ENCODE measurements at regions not wholly inside any gene's neighbourhood (a gene's known extent, or its start where the extent isn't known, plus 50 kb on each side); places are given as distances from the start of the nearest gene placed in this dataset.
A peak's percentile ranks its signal among the peaks of the same experiment; 100 is the strongest.
"Not testable (repeated sequence)": the region's sequence is repeated elsewhere in the genome, so short reads cannot be mapped to it uniquely, and the experiment has no call there.

DNA sequence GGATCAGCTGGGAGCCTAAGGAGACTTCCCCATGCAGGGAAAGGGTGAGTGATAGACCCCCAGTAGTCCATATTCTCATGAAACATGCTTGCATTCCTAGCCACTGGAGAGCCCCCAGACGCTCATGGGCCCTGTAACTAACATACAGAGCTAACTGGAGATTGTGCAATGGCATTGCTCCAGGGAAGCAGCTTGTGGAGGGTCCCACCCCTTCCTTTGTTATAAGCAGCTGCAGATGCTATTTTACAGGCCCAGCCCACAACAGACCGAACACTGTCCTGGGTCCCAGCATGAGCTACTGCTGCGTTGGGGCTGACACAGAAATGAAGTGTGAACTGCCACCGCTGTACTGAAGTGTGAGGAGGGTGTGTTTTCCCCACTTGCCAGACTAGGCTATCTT, 1465.7 kb upstream of the DIAPH2 start:
- no peak for DNase-seq

DNA sequence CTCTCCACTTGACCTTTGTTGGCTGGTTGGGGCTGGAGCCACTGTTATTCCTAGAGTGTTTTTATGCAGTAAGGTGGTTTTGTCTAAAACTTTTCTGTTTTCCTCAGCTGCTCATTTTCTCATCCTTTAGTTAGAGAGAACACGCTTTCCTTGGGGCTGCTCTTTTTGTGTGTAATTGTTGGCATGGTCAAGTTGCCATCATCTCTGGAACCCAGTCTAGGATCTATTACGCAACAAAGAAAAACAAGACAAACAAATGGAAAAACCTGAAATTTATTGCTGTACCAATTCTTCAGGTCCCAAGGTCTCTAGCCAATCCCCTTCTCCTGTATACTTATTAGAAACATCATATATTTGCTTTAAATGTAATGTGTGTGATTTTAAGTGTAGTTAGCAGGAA, 1436.3 kb upstream of the DIAPH2 start:
- DNase-seq, result no peak

DNA sequence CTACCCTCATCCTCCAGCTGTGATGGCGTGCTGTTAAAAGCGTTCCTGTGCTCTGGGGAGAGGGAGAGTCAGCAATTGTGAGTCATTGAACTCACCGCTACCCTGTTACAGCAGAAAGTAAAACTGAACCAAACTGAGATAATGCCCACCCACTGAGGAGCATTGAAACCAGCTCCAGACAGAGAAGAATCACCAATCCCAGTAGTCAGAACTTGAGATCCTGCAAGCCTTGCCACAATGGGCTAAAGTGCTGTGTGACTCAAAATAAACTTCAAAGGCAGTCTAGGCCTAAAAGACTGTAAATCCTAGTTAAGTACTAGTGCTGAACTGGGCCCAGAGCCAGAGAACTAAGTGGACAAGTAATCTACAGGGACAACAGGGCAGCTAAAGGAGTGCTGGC, 1394.2 kb upstream of the DIAPH2 start:
- DNase-seq, result peak; percentile 49

DNA sequence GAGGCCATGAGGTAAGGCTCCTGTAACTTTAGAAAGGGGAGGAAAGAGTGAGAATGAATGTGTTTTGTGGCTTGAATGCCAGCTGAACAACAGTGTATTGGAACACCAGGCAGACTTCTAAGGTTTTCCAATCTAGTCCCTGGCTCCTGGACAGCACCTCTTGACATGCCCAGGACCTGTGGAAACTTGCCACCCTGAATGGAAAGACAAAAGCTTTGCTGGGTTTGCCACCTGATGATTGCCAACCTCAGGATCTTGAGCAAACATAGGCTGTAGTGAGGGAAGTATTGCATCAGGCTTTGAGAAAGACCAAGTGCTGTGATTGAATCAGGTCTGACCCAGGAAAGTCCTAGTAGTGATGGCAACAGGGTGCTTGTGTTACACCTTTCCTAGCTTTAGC, 1393.1 kb upstream of the DIAPH2 start:
- peak; percentile 23 for DNase-seq

DNA sequence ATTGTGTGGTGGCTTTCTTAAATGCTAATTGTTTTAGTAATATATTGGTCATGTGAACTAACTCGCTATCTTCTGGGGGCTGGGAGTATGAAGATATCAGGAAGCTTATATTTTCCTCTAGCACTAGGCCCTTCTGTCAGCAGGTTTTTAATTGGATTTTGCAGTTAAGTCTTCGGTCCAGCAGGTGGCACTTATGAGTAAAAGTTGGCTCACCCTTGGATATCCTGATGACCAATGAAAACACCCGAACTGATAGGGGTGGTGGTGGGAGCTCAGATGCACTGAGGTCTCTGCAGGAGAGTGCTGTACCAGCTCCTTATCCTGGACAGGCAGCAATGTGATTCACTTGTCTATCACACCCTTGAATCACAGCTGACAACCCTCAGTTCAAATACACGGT, 1365.8 kb upstream of the DIAPH2 start:
- peak; percentile 53 for DNase-seq

DNA sequence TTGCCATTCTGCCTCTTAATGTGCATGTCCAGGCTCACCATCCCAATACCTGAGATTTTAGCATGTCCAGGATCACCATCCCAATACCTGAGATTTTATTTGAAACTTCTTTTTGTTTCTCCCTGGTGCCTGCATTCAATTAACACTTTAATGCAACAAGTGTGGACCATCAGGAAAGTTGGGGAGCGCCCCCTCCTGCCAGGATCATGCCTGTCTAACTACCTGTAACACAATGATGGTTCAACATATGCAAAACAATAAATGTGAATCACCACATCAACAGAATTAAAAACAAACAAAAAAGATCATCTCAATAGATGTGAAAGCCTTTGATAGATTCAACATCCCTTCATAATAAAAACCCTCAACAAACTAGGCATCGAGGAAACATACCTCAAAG, 1359.5 kb upstream of the DIAPH2 start:
- no peak for DNase-seq

DNA sequence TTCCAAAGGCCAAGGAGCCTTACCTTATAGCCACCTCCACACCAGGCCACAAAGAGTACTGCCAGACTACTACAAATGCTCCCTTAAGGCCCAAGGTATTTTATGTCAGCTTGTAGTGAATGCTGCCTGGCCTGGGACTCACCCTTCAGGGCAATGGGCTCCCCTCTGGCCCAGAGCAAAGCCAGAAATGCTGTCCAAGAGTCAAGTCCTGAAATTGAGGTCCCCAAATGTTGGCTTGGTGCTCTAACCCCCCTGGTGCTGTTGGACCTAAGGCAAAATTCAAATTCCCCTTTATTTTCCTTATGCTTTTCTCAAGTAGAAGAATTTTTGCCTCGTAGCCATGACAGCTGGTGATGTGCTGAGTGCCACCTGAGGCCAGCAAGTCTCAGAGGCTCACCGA, 1354.3 kb upstream of the DIAPH2 start:
- no peak for DNase-seq

DNA sequence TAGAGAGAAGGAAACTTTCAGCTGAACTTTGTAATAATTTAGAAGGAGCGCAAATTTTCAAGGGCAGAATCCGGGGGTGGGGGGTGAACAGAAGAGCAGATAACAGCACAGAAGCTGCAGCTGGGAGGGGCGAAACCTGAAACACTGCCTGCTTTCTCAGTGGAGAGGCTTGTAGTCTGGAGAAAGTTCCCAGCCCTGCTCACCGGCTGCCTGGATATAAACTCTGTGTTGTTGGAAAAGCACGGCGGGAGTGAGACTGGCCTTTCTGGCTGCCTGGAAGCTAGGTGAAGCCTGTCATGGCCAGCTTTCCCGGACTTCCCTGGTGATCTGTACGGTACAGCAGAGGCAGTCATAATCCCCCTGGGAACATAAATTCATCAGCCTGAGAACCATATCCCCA, 1352.1 kb upstream of the DIAPH2 start:
- DNase-seq, result no peak

DNA sequence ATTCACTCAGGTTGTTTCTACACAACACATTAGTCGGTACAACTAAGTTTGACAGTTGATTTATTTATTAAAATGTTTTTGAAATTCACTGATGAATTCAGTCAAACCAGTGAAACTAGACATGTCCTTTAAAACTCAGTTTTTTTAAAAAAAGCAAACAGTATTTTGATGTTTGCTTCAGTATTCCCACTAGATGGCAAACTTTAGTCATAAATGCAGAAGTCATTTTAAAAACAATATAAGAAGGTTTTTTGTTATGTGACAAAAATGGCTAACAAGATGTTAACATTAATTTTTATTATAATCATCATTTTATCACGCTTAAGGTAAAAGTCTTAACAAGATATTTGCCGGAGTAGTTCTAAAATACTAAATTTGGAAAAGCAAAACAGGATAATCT, 1337.8 kb upstream of the DIAPH2 start:
- DNase-seq, result peak; percentile 57

DNA sequence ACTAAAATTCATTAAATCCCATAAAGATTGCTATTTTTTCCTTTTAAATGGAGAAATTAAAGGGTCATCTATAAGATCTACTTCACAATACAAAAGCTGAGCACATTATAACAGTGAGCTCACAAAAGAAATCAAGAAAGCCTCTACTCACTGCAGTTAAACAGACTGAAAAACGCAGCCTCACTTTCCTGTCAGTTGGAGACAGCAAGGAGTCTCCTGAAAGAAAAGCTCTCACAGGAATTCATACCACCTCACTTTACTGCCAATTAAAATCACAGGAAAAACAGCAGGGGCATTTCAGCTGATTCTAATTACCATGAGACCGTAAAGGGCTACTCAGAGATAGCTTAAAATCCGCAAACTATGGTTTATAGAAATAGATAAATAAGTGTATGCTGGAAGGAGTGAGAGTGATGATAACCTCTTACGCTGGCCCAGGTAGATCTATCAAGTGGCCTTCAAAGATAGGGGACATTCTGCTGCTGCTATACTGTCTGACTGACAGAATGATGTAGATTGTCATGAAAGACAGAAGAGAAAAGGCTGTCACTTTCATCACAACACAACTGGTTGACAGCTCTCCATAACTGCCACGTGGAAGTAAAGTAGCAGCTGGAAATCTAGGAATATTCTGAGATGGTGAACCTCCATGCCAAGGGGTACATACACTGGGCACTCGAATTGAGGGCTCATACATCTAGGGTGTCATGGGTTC, 1333.7 kb upstream of the DIAPH2 start:
- DNase-seq, result no peak

DNA sequence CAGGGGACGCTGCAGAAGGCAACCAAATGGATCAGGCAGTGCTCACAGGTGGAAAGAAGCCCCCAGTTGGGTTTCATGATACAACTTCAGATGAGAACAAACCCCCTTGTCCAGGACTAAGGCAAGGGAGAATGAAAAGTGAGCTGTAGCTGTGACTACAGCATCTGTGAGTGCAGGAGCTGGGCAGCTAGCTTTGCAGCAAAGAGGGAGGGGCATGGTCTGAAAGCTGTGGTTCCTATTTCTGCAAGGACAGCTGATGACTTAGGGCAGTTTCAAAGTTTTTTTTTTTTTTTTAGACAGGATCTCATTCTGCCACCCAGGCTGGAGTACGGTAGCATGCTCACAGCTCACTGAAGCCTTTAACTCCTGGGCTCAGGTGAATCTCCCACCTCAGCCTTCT, 1317.4 kb upstream of the DIAPH2 start:
- DNase-seq, result no peak

DNA sequence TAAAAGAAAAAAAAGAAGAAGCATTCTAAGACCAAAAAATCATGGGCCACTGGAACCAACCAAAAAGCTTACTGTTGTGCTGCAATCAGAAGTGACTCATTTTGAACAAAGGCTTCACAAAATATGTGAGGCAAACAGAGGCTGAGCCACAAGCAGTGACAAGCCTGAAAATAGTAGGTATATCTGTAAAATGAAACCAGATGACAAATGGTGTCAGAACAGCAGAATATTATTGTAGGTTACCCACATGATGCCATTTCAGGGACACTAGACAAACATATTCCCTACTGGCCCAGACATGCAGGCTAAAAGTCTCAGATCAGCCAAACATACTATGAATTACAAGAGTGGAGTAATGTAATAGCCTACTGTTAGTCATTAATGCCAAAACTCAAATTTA, 1301.8 kb upstream of the DIAPH2 start:
- DNase-seq, result peak; percentile 13

DNA sequence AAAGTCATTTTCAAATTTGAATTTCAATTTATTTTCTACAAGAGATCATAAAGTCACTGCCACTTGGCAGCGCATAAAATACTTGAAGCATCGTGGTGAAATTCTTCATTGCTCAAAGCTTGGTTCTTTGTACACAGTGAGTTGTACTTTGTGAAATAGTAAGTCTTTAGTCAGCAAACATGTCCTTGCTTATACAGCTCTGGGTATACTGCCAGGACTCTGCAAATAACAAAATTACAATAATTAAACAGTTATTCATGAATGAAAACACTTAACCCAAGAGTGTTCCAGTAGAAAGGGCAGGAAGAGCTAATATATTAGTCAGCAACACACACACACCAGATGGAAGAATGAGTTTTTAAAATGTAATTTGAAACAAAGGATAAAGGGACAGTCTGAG, 1300.9 kb upstream of the DIAPH2 start:
- peak; percentile 11 for DNase-seq

DNA sequence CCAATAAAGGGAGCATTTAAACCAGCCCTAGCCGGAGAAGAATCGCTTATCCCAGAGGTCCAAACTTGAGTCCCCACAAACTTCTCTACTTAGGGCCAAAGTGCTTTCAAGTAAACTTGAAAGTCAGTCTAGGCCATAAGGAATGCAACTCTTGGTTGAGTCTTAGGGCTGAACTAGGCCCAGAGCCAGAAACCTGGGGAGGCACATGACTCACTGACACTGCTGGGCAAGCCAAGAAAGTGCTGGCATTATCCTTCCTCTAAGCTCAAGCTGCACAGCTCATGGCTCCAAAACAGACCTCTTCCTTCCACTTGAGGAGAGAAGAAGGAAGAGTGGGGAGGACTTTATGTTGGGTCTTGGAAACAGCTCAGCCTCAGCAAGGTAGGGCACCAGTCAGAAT, 1257.3 kb upstream of the DIAPH2 start:
- no peak for DNase-seq

DNA sequence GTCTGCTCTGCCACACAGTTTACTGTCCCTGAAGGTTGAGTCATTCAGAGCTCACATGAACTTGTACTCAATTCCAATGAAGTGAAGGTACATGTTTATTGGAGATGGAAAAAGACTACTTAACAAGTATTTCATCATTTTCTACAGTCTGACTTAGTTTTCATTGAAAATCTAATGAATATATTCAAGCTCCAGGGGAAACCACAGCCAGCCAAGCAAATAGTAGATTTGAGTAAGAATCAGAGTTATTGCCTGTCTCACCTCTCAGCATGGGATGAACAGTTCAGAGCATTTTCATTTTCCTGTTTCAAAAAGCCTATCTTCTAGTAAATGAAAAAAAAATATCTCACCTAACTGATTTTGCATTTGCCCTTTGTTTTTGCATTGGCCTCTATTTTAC, 1249.4 kb upstream of the DIAPH2 start:
- DNase-seq, result no peak

DNA sequence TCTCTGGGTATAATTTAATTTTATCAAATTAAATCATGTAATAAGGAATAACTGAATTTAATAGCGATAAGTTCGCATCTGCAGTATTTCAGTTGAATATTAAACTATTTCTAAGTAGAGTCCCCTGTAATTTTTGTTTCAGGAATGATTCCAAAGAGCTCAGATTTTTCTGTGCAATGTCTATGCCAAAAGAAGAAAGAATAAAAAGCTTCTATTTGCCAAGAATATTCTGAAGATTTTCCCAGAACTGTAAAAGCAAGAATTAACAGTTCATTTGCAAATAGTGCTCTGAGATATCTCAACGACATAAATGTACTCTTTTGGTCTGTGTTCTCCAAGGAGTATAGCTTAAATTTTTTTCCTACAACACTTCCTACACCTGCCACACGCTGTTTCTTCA, 1242.8 kb upstream of the DIAPH2 start:
- DNase-seq, result no peak

DNA sequence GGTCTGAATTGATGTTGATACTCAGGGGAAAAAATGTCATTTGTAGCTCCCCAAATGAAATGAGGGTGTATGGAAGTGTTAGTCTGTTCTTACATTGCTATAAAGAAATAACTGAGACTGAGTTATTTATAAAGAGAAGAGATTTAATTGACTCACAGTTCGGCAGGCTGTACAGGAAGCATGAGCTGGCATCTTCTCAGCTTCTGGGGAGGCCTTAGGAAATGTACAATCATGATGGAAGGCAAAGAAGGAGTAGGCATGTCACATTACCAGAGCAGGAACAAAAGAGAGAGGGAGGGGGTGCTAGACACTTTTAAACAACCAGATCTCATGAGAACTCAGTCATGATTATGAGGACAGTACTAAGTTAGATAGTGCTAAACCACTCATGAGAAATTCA, 1199.9 kb upstream of the DIAPH2 start:
- DNase-seq, result no peak

DNA sequence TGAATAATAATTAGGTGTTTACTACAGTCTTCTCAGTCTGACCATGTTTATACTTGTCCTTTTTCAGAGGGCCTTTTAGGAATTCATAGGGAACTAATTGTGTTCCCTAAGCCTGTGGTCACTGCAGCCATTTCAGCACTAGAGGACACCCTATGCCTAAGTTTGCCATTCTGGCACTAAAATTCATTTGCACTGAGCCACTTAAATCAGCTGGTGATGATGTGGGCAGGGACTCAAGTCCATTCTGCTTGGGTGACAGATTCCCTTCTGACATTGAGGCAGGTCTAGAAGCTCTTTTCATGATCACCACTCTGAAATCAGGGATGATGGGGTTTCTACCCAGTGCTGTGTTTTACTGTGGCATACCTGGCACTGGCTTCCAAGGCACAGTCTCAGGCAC, 1178.9 kb upstream of the DIAPH2 start:
- peak; percentile 55 for DNase-seq

DNA sequence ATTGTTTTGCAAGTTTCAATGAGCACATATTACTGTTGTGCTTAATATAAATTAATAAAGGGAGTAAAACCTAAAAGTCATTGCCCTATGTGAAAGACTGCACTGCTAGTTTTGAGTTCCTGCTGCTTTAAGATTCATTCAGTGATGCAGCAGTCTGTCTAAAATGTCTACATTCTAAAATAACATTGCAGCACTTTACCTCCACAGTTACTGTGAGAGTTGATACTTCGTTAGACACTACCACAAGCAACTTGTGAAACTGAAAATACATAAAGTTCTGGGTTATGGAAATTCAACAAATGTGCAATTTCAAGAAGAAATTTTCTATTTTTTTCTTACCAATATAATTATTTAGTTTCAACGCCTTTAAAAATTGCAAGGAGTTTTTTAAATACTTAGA, 1175.2 kb upstream of the DIAPH2 start:
- no peak for DNase-seq

DNA sequence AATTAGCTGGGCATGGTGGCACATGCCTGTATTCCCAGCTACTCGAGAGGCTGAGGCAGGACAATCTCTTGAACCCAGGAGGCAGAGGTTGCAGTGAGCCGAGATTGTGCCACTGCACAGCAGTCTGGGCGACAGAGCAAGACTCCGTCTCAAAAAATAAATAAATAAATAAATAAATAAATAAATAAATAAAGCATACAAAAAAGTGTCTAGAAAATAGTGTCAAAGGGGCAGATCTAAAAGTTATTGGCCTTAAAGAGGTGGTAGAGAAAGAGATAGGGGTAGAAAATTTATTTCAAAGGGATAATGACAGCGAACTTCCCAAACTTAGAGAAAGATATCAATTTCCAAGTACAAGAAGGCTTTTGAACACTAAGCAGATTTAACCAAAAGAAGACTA, 1160.6 kb upstream of the DIAPH2 start:
- DNase-seq, result not testable (repeated sequence)

DNA sequence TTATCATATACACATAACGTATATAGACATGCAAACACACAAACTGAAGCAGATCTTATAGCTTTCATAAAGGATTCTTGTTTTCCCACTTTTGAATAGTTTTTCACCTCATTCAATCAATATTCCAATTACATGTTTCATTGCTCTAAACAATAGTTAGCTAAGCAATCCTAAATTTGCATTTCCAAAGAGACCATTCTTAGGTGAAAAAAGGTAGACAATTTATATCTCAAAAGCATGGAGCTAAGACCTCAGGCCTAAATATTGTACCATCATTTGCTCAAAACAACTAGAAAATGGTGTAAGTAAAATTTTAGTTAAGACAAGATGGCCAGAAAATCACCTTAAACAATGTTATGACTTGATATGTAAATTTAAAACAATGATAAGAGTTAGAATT, 1148.5 kb upstream of the DIAPH2 start:
- DNase-seq, result no peak

DNA sequence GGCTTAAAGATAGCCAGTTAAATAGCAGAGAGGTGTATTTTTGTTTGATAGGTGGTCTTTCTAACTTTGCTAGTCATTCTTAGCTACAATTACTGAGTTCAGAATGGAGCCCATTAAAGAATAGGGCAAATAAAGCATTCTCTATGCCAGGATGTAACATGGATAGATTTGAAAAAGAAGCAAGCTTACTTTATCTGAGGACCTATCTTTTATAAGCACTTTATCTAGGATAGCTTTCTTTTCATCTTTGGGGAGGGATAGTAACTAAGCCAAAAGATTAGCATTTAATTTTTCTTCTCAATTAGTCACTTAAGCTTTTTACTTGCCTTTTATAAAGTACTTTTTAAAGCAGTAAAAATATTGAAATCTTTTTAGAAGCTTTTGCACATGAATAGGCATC, 1148.0 kb upstream of the DIAPH2 start:
- DNase-seq, result no peak

DNA sequence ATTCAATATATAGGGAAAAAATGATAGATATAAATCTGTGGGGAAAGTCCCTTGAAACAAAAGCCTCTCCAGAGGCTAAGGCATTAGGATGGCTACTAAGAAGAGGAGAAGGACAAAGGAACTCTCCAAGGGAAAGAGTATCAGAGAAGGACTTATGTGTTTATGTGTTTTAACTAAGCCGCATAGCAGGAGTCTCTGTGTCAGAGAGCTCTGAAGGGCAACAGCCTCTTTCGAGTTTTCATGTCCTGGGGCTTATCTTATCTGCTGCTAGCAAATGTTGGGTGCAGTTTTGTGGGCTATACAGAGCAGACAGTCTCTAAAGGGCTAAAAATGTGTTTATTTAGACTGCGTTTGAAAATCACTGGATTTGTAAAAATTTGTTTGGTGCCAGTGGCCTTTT, 1145.6 kb upstream of the DIAPH2 start:
- no peak for DNase-seq

DNA sequence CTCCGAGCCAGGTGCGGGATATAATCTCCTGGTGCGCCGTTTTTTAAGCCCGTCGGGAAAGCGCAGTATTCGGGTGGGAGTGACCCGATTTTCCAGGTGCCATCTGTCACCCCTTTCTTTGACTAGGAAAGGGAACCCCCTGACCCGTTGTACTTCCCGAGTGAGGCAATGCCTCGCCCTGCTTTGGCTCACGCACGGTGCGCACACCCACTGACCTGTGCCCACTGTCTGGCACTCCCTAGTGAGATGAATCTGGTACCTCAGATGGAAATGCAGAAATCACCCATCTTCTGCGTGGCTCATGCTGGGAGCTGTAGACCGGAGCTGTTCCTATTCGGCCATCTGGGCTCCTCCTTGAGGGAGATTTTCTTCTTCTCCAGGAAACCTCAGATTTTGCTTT, 1135.1 kb upstream of the DIAPH2 start:
- not testable (repeated sequence) for DNase-seq

DNA sequence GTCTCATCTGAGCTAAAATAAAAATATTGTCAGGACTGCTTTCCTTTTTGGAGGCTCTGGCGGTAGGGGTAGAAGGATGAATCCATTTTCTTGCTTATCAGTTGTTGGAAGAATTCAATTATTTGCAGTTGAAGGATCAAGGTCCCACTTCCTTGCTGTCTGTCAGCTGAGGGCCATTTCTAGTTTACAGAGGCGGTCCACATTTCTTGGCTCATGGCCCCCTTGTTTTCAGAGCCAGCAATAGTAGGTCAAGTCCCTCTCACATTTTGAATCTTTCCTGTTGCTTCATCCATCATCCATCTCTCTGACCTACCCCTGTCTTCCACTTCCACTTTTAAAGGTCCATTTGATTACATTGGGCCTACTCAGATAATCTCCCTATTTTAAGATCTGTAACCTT, 1099.3 kb upstream of the DIAPH2 start:
- DNase-seq, result no peak

DNA sequence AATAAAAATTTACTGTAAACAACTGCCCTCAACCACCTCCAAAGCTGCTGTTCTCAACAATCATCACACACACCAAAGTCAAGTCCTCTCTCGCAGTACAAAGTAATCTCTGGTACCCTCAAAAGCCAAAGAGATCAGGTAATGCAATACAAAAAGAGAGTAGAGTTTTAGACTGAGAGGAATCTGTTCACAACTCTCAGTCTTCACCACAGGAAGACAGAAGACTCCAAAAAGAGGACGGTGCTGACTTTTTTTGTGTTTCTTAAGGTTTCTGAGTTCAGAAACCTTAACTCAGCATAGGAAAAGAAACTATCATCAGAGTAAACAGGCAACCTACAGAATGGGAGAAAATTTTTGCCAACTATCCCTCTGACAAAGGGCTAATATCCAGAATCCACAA, 1072.3 kb upstream of the DIAPH2 start:
- DNase-seq, result no peak
